ENCODE measurements at regions not wholly inside any gene's neighbourhood (a gene's known extent, or its start where the extent isn't known, plus 50 kb on each side); places are given as distances from the start of the nearest gene placed in this dataset.

GRCh38 chr4:123121241-123121907 lies 199.0 kb upstream of the NUDT6 start:
- TF ChIP-seq POLR2A (IDR thresholded peaks at IDR 0.05) (no peak), CTCF (IDR thresholded peaks at IDR 0.05) (no peak)

Data from heart left ventricle (tissue), 13 donors.